ENCODE measurements at regions not wholly inside any gene's neighbourhood (a gene's known extent, or its start where the extent isn't known, plus 50 kb on each side); places are given as distances from the start of the nearest gene placed in this dataset.
"Not testable (repeated sequence)": the region's sequence is repeated elsewhere in the genome, so short reads cannot be mapped to it uniquely, and the experiment has no call there.

- DNase-seq (no peak), FAIRE-seq (no peak)
- Histone ChIP-seq H3K27me3 (ENCODE audit: control insufficient read depth in 3 of 3, insufficient read depth in 3 of 3, low read length in 3 of 3) (no peaks in the 10 kb centered on the region), H3K36me3 (ENCODE audit: control insufficient read depth in 3 of 3, insufficient read depth in 2 of 3, low read depth in 1 of 3, low read length in 3 of 3) (no peaks in the 10 kb centered on the region), H3K4me3 (ENCODE audit: low read depth in 1 of 3, low read length in 3 of 3) (no peak overlapping the region), H3K9me3 (ENCODE audit: control insufficient read depth in 2 of 2, insufficient read depth in 1 of 2, low read depth in 1 of 2, low read length in 1 of 2) (peaks cover 0 to 2% of the 10 kb centered on the region in 2 donors), H3K27ac (ENCODE audit: low read depth in 1 of 3, low read length in 2 of 3) (no peak overlapping the region), H3K4me1 (ENCODE audit: control insufficient read depth in 3 of 3, insufficient read depth in 2 of 3, low read depth in 1 of 3, low read length in 2 of 3) (no peaks in the 10 kb centered on the region)
- 33 to 77% (median 54%) methylated on average over 5 of the region's 5 CpGs for WGBS, 3 donors
Measured at GRCh38 chr13:69264362-69265334, 843.0 kb upstream of the ATXN8OS start.

- H3K36me3 ChIP-seq (ENCODE audit: control insufficient read depth in 3 of 3, insufficient read depth in 2 of 3, low read depth in 1 of 3, low read length in 3 of 3) = no peaks in the 10 kb centered on the region
Measured at GRCh38 chr13:69243366-69243765, 864.3 kb upstream of the ATXN8OS start.

GRCh38 chr13:69234171-69234570 lies 873.5 kb upstream of the ATXN8OS start:
- Histone ChIP-seq H3K27ac (ENCODE audit: low read depth in 1 of 3, low read length in 2 of 3) (no peak overlapping the region), H3K9me3 (ENCODE audit: control insufficient read depth in 2 of 2, insufficient read depth in 1 of 2, low read depth in 1 of 2, low read length in 1 of 2) (no peaks in the 10 kb centered on the region), H3K36me3 (ENCODE audit: control insufficient read depth in 3 of 3, insufficient read depth in 2 of 3, low read depth in 1 of 3, low read length in 3 of 3) (no peaks in the 10 kb centered on the region), H3K27me3 (ENCODE audit: control insufficient read depth in 3 of 3, insufficient read depth in 3 of 3, low read length in 3 of 3) (no peaks in the 10 kb centered on the region), H3K4me3 (ENCODE audit: low read depth in 1 of 3, low read length in 3 of 3) (no peak overlapping the region), H3K4me1 (ENCODE audit: control insufficient read depth in 3 of 3, insufficient read depth in 2 of 3, low read depth in 1 of 3, low read length in 2 of 3) (no peaks in the 10 kb centered on the region)
- FAIRE-seq (no peak), DNase-seq (no peak)

More at GRCh38 chr13:69243366-69243765, 864.3 kb upstream of the ATXN8OS start:
- Histone ChIP-seq H3K27ac (ENCODE audit: low read depth in 1 of 3, low read length in 2 of 3) (no peak overlapping the region), H3K9me3 (ENCODE audit: control insufficient read depth in 2 of 2, insufficient read depth in 1 of 2, low read depth in 1 of 2, low read length in 1 of 2) (no peaks in the 10 kb centered on the region), H3K4me3 (ENCODE audit: low read depth in 1 of 3, low read length in 3 of 3) (no peak overlapping the region), H3K4me1 (ENCODE audit: control insufficient read depth in 3 of 3, insufficient read depth in 2 of 3, low read depth in 1 of 3, low read length in 2 of 3) (no peaks in the 10 kb centered on the region), H3K27me3 (ENCODE audit: control insufficient read depth in 3 of 3, insufficient read depth in 3 of 3, low read length in 3 of 3) (no peaks in the 10 kb centered on the region)
- FAIRE-seq (no peak), DNase-seq (no peak)
- 44 to 71% (median 65%) methylated on average over 1 of the region's 1 CpG for WGBS, 3 donors

- H3K27me3 ChIP-seq (ENCODE audit: control insufficient read depth in 3 of 3, insufficient read depth in 3 of 3, low read length in 3 of 3) = no peaks in the 10 kb centered on the region
- H3K4me1 ChIP-seq (ENCODE audit: control insufficient read depth in 3 of 3, insufficient read depth in 2 of 3, low read depth in 1 of 3, low read length in 2 of 3) = no peaks in the 10 kb centered on the region
- H3K4me3 ChIP-seq (ENCODE audit: low read depth in 1 of 3, low read length in 3 of 3) = no peak overlapping the region
- FAIRE-seq (no peak), DNase-seq (peak in 1 of 2 donors; percentile 64)
- 12 to 66% (median 21%) methylated on average over 2 of the region's 2 CpGs for WGBS, 3 donors
- H3K9me3 ChIP-seq (ENCODE audit: control insufficient read depth in 2 of 2, insufficient read depth in 1 of 2, low read depth in 1 of 2, low read length in 1 of 2) = no peaks in the 10 kb centered on the region
- peak overlapping the region in 1 of 3 donors; percentile 41 for H3K27ac ChIP-seq (ENCODE audit: low read depth in 1 of 3, low read length in 2 of 3)
- no peaks in the 10 kb centered on the region for H3K36me3 ChIP-seq (ENCODE audit: control insufficient read depth in 3 of 3, insufficient read depth in 2 of 3, low read depth in 1 of 3, low read length in 3 of 3)
Measured at GRCh38 chr13:69226427-69226826, 881.2 kb upstream of the ATXN8OS start.

GRCh38 chr13:69221633-69222498 lies 885.8 kb upstream of the ATXN8OS start:
- not testable (repeated sequence) for H3K36me3 ChIP-seq (ENCODE audit: control insufficient read depth in 3 of 3, insufficient read depth in 2 of 3, low read depth in 1 of 3, low read length in 3 of 3); H3K27ac ChIP-seq (ENCODE audit: low read depth in 1 of 3, low read length in 2 of 3); DNase-seq; FAIRE-seq; H3K4me3 ChIP-seq (ENCODE audit: low read depth in 1 of 3, low read length in 3 of 3); H3K27me3 ChIP-seq (ENCODE audit: control insufficient read depth in 3 of 3, insufficient read depth in 3 of 3, low read length in 3 of 3); H3K4me1 ChIP-seq (ENCODE audit: control insufficient read depth in 3 of 3, insufficient read depth in 2 of 3, low read depth in 1 of 3, low read length in 2 of 3); H3K9me3 ChIP-seq (ENCODE audit: control insufficient read depth in 2 of 2, insufficient read depth in 1 of 2, low read depth in 1 of 2, low read length in 1 of 2)
- WGBS, 3 donors = 93 to 94% (median 93%) methylated on average over 22 of the region's 22 CpGs

GRCh38 chr13:69213396-69213795 lies 894.2 kb upstream of the ATXN8OS start:
- Histone ChIP-seq H3K4me3 (ENCODE audit: low read depth in 1 of 3, low read length in 3 of 3) (no peak overlapping the region), H3K27me3 (ENCODE audit: control insufficient read depth in 3 of 3, insufficient read depth in 3 of 3, low read length in 3 of 3) (no peaks in the 10 kb centered on the region), H3K36me3 (ENCODE audit: control insufficient read depth in 3 of 3, insufficient read depth in 2 of 3, low read depth in 1 of 3, low read length in 3 of 3) (no peaks in the 10 kb centered on the region), H3K4me1 (ENCODE audit: control insufficient read depth in 3 of 3, insufficient read depth in 2 of 3, low read depth in 1 of 3, low read length in 2 of 3) (no peaks in the 10 kb centered on the region), H3K27ac (ENCODE audit: low read depth in 1 of 3, low read length in 2 of 3) (no peak overlapping the region), H3K9me3 (ENCODE audit: control insufficient read depth in 2 of 2, insufficient read depth in 1 of 2, low read depth in 1 of 2, low read length in 1 of 2) (no peaks in the 10 kb centered on the region)
- DNase-seq = no peak
- WGBS, 3 donors = 41 to 48% (median 42%) methylated on average over 4 of the region's 4 CpGs
- no peak for FAIRE-seq

- H3K36me3 ChIP-seq (ENCODE audit: control insufficient read depth in 3 of 3, insufficient read depth in 2 of 3, low read depth in 1 of 3, low read length in 3 of 3) = no peaks in the 10 kb centered on the region
Measured at GRCh38 chr13:69204620-69205019, 903.0 kb upstream of the ATXN8OS start.

GRCh38 chr13:69202996-69203395 lies 904.6 kb upstream of the ATXN8OS start:
- no peaks in the 10 kb centered on the region for H3K4me1 ChIP-seq (ENCODE audit: control insufficient read depth in 3 of 3, insufficient read depth in 2 of 3, low read depth in 1 of 3, low read length in 2 of 3)
- no peaks in the 10 kb centered on the region for H3K9me3 ChIP-seq (ENCODE audit: control insufficient read depth in 2 of 2, insufficient read depth in 1 of 2, low read depth in 1 of 2, low read length in 1 of 2)
- DNase-seq (no peak), FAIRE-seq (no peak)
- no peak overlapping the region for H3K27ac ChIP-seq (ENCODE audit: low read depth in 1 of 3, low read length in 2 of 3)
- H3K36me3 ChIP-seq (ENCODE audit: control insufficient read depth in 3 of 3, insufficient read depth in 2 of 3, low read depth in 1 of 3, low read length in 3 of 3) = no peaks in the 10 kb centered on the region
- no peak overlapping the region for H3K4me3 ChIP-seq (ENCODE audit: low read depth in 1 of 3, low read length in 3 of 3)
- WGBS, 3 donors = 70 to 88% (median 81%) methylated on average over 1 of the region's 1 CpG
- no peaks in the 10 kb centered on the region for H3K27me3 ChIP-seq (ENCODE audit: control insufficient read depth in 3 of 3, insufficient read depth in 3 of 3, low read length in 3 of 3)

More at GRCh38 chr13:69204620-69205019, 903.0 kb upstream of the ATXN8OS start:
- Histone ChIP-seq H3K4me1 (ENCODE audit: control insufficient read depth in 3 of 3, insufficient read depth in 2 of 3, low read depth in 1 of 3, low read length in 2 of 3) (no peaks in the 10 kb centered on the region), H3K9me3 (ENCODE audit: control insufficient read depth in 2 of 2, insufficient read depth in 1 of 2, low read depth in 1 of 2, low read length in 1 of 2) (no peaks in the 10 kb centered on the region), H3K4me3 (ENCODE audit: low read depth in 1 of 3, low read length in 3 of 3) (no peak overlapping the region), H3K27ac (ENCODE audit: low read depth in 1 of 3, low read length in 2 of 3) (no peak overlapping the region), H3K27me3 (ENCODE audit: control insufficient read depth in 3 of 3, insufficient read depth in 3 of 3, low read length in 3 of 3) (no peaks in the 10 kb centered on the region)
- DNase-seq (no peak), FAIRE-seq (no peak)
- 32 to 85% (median 78%) methylated on average over 2 of the region's 2 CpGs for WGBS, 3 donors
